ENCODE measurements at regions not wholly inside any gene's neighbourhood (a gene's known extent, or its start where the extent isn't known, plus 50 kb on each side); places are given as distances from the start of the nearest gene placed in this dataset.

- Mint-ChIP-seq H3K27ac (ENCODE audit: unreplicated experiment) (no peak overlapping the region), H3K36me3 (ENCODE audit: unreplicated experiment) (no peaks in the 10 kb centered on the region), H3K4me1 (ENCODE audit: unreplicated experiment) (peaks cover 6% of the 10 kb centered on the region), H3K27me3 (ENCODE audit: unreplicated experiment) (no peaks in the 10 kb centered on the region), H3K9me3 (ENCODE audit: unreplicated experiment) (no peaks in the 10 kb centered on the region), H3K4me3 (ENCODE audit: unreplicated experiment) (no peak overlapping the region)
- TF ChIP-seq, protein P1, sequence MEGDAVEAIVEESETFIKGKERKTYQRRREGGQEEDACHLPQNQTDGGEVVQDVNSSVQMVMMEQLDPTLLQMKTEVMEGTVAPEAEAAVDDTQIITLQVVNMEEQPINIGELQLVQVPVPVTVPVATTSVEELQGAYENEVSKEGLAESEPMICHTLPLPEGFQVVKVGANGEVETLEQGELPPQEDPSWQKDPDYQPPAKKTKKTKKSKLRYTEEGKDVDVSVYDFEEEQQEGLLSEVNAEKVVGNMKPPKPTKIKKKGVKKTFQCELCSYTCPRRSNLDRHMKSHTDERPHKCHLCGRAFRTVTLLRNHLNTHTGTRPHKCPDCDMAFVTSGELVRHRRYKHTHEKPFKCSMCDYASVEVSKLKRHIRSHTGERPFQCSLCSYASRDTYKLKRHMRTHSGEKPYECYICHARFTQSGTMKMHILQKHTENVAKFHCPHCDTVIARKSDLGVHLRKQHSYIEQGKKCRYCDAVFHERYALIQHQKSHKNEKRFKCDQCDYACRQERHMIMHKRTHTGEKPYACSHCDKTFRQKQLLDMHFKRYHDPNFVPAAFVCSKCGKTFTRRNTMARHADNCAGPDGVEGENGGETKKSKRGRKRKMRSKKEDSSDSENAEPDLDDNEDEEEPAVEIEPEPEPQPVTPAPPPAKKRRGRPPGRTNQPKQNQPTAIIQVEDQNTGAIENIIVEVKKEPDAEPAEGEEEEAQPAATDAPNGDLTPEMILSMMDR (IDR thresholded peaks at IDR 0.05): no peak
- DNase-seq (ENCODE audit: extremely low spot score, unreplicated experiment): no peak
These were observed 138.6 kb downstream of the EMX2 start for GRCh38 chr10:117681104-117681503.

- H3K9me3 Mint-ChIP-seq (ENCODE audit: unreplicated experiment): no peaks in the 10 kb centered on the region
- H3K4me1 Mint-ChIP-seq (ENCODE audit: unreplicated experiment): peaks cover 6% of the 10 kb centered on the region
- H3K4me3 Mint-ChIP-seq (ENCODE audit: unreplicated experiment): no peak overlapping the region
- peaks cover 8% of the 10 kb centered on the region for H3K27me3 Mint-ChIP-seq (ENCODE audit: unreplicated experiment)
- TF ChIP-seq, protein P1 (IDR thresholded peaks at IDR 0.05): no peak
- no peaks in the 10 kb centered on the region for H3K36me3 Mint-ChIP-seq (ENCODE audit: unreplicated experiment)
- H3K27ac Mint-ChIP-seq (ENCODE audit: unreplicated experiment): no peak overlapping the region
- no peak for DNase-seq (ENCODE audit: extremely low spot score, unreplicated experiment)
These were observed 141.6 kb downstream of the EMX2 start for GRCh38 chr10:117684046-117684610.

DNA sequence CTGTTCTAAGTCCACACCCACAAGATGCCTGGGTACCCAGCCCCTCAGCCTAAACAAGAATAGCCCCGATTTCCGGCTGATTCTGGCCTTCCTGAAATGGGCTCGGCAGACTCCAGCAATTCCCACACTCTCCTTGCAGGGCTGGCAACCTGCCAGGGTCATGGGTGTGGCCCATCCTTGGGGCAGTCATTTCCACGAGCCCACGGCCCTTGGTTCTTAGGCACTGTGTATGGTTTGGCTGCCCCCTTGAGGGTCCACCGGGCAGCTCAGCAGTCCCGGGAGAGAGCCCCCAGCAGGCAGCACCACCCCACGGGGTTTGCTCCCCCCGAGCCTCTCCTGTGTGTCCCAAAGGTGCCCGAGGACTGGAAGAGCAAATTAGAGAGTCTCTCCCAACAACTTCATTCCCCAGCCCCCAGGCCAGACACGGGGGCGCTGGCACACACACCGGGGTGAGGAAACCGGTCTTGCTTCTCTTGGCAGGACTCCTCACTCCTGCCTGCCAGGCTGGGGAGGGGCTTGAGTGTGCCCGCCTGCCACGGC is 142.2 kb downstream of the EMX2 start:
- peak; percentile 88 for DNase-seq (ENCODE audit: extremely low spot score, unreplicated experiment)
- TF ChIP-seq, protein P1 (IDR thresholded peaks at IDR 0.05): peak; percentile 53
- Mint-ChIP-seq H3K36me3 (ENCODE audit: unreplicated experiment) (no peaks in the 10 kb centered on the region), H3K27ac (ENCODE audit: unreplicated experiment) (no peak overlapping the region), H3K4me3 (ENCODE audit: unreplicated experiment) (no peak overlapping the region), H3K4me1 (ENCODE audit: unreplicated experiment) (peaks cover 6% of the 10 kb centered on the region), H3K9me3 (ENCODE audit: unreplicated experiment) (no peaks in the 10 kb centered on the region), H3K27me3 (ENCODE audit: unreplicated experiment) (peaks cover 14% of the 10 kb centered on the region)

- peaks cover 6% of the 10 kb centered on the region for H3K4me1 Mint-ChIP-seq (ENCODE audit: unreplicated experiment)
- no peak overlapping the region for H3K4me3 Mint-ChIP-seq (ENCODE audit: unreplicated experiment)
- no peaks in the 10 kb centered on the region for H3K36me3 Mint-ChIP-seq (ENCODE audit: unreplicated experiment)
- H3K9me3 Mint-ChIP-seq (ENCODE audit: unreplicated experiment): no peaks in the 10 kb centered on the region
- H3K27me3 Mint-ChIP-seq (ENCODE audit: unreplicated experiment): peaks cover 16% of the 10 kb centered on the region
- TF ChIP-seq, protein P1 (IDR thresholded peaks at IDR 0.05): no peak
- DNase-seq (ENCODE audit: extremely low spot score, unreplicated experiment): no peak
- no peak overlapping the region for H3K27ac Mint-ChIP-seq (ENCODE audit: unreplicated experiment)
These were observed 142.9 kb downstream of the EMX2 start for GRCh38 chr10:117685431-117685830.

- TF ChIP-seq, protein P1 (IDR thresholded peaks at IDR 0.05): no peak
- H3K9me3 Mint-ChIP-seq (ENCODE audit: unreplicated experiment): no peaks in the 10 kb centered on the region
- peaks cover 16% of the 10 kb centered on the region for H3K27me3 Mint-ChIP-seq (ENCODE audit: unreplicated experiment)
- no peak for DNase-seq (ENCODE audit: extremely low spot score, unreplicated experiment)
- H3K36me3 Mint-ChIP-seq (ENCODE audit: unreplicated experiment): no peaks in the 10 kb centered on the region
- no peak overlapping the region for H3K4me3 Mint-ChIP-seq (ENCODE audit: unreplicated experiment)
- H3K27ac Mint-ChIP-seq (ENCODE audit: unreplicated experiment): no peak overlapping the region
- H3K4me1 Mint-ChIP-seq (ENCODE audit: unreplicated experiment): peaks cover 6% of the 10 kb centered on the region
These were observed 144.1 kb downstream of the EMX2 start for GRCh38 chr10:117686606-117687005.
